ENCODE measurements at regions not wholly inside any gene's neighbourhood (a gene's known extent, or its start where the extent isn't known, plus 50 kb on each side); places are given as distances from the start of the nearest gene placed in this dataset.

DNA sequence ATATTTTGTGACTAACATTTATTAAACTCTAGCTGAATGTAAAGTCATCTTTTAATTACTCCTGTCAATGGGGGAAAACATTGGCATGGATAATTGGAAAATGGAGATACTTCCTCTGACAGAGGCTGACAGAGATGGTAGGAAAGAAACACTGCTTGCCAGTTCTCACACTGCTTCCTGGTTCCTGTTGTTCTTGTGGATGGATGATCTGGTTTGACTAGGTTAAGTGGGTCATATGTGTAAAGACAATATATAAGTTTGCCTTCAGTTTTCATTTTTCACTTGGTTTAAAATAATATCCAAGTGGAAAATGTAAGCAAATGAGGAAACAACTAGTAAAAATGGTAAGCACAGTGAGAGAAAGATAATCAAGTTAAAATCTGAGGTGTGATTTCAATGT, 188.8 kb upstream of the CWC22 start:
- intact Hi-C loops (cut with DNase I): no loop called here
- no peak for TF ChIP-seq POLR2A (IDR thresholded peaks at IDR 0.05)
- TF ChIP-seq, protein P1, sequence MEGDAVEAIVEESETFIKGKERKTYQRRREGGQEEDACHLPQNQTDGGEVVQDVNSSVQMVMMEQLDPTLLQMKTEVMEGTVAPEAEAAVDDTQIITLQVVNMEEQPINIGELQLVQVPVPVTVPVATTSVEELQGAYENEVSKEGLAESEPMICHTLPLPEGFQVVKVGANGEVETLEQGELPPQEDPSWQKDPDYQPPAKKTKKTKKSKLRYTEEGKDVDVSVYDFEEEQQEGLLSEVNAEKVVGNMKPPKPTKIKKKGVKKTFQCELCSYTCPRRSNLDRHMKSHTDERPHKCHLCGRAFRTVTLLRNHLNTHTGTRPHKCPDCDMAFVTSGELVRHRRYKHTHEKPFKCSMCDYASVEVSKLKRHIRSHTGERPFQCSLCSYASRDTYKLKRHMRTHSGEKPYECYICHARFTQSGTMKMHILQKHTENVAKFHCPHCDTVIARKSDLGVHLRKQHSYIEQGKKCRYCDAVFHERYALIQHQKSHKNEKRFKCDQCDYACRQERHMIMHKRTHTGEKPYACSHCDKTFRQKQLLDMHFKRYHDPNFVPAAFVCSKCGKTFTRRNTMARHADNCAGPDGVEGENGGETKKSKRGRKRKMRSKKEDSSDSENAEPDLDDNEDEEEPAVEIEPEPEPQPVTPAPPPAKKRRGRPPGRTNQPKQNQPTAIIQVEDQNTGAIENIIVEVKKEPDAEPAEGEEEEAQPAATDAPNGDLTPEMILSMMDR (IDR thresholded peaks at IDR 0.05): no peak
- TF ChIP-seq EP300 (IDR thresholded peaks at IDR 0.05): no peak
- no peak for TF ChIP-seq POLR2AphosphoS5 (IDR thresholded peaks at IDR 0.05)
- H3K4me3 ChIP-seq: no peak overlapping the region
- H3K9me3 ChIP-seq: no peaks in the 10 kb centered on the region
- DNase-seq: no peak
- no peaks in the 10 kb centered on the region for H3K36me3 ChIP-seq
- no peaks in the 10 kb centered on the region for H3K27me3 ChIP-seq
- no peak overlapping the region for H3K27ac ChIP-seq
- peaks cover 0 to 11% (median 5%) of the 10 kb centered on the region in 4 donors for H3K4me1 ChIP-seq

DNA sequence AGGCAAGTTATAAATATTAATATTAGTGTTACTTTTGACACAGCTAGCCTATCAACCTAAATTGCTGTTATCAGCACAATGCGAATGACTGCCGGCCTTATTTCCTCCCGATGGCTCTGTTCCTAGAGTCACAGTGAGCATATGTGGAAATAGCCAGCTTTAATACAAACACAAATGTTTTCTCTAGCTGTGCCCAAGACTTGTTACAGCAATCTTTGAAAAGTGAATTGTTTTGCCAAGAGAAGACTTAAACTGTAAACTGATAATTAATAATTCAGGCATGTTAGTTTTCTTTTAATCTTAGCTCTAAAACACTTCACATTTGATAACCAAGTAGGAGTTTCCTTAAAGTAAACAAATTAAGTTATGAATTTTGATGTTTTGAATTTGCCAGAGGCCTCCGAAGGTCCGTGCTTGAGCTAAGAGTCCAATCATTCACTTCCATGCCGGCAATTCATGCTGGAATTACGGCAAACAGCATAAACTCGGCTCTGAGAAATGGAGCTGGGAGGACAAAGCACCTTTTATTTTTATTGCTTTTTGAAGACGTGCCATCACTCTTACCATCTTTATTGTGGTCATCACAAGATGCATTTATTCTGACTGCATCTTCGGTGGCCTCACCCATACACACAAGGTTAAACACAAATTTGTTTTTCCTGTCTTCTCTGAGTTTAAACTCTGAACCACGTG, 184.5 kb upstream of the CWC22 start:
- WGBS, 2 donors: 18 to 57% methylated on average over 11 of the region's 11 CpGs
- Histone ChIP-seq H3K27me3 (no peaks in the 10 kb centered on the region), H3K9me3 (no peaks in the 10 kb centered on the region), H3K36me3 (no peaks in the 10 kb centered on the region), H3K4me3 (no peak overlapping the region), H3K27ac (no peak overlapping the region), H3K4me1 (peaks cover 0 to 12% (median 5%) of the 10 kb centered on the region in 4 donors)
- intact Hi-C loops (cut with DNase I): no loop called here
- TF ChIP-seq POLR2A (IDR thresholded peaks at IDR 0.05) (no peak), POLR2AphosphoS5 (IDR thresholded peaks at IDR 0.05) (no peak), EP300 (IDR thresholded peaks at IDR 0.05) (no peak)
- TF ChIP-seq, protein P1 (IDR thresholded peaks at IDR 0.05): no peak
- no peak for DNase-seq

DNA sequence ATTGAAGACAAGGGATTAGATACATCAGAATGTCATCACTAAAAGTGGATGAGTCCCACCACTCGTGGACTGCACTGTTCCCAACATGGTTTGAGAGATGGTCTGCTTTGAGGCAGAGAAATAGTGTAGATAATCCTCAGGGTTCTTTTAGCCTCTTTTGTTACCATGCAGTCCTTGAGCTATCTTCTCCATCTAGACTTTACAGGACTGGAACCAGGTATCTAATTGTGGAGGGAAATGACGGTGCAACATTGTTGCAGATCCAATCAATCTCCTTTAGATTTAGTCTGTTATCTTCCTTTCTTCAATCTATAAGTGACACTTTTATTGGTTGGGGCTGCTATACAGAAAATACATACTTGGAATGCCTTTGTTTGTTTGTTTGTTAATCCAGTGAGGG, 183.8 kb upstream of the CWC22 start:
- DNase-seq: no peak
- Histone ChIP-seq H3K4me3 (no peak overlapping the region), H3K27ac (no peak overlapping the region), H3K9me3 (no peaks in the 10 kb centered on the region), H3K27me3 (no peaks in the 10 kb centered on the region), H3K36me3 (no peaks in the 10 kb centered on the region), H3K4me1 (peaks cover 0 to 12% (median 5%) of the 10 kb centered on the region in 4 donors)
- intact Hi-C loops (cut with DNase I): no loop called here
- WGBS, 2 donors: 88% methylated on average over 2 of the region's 2 CpGs
- TF ChIP-seq, protein P1 (IDR thresholded peaks at IDR 0.05): no peak
- TF ChIP-seq POLR2A (IDR thresholded peaks at IDR 0.05) (no peak), POLR2AphosphoS5 (IDR thresholded peaks at IDR 0.05) (no peak), EP300 (IDR thresholded peaks at IDR 0.05) (no peak)

DNA sequence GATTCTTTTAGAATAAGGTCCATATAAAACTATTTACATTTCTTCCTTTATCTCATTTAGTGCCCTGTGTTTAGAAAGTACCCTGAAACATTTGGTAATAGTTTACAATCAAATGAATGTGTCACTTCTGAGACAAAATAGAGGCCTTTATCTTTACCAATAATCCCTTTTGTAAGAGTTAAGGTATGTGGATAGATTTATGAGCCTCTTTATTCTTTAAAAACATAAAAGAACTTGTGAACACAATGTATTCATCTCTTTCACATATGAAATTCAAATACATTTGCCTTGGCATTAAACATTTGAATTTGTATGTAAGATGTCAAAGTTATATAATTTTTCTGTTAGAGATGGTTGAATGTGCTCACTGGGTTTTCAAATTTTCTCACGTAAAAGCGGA, 180.5 kb upstream of the CWC22 start:
- 42 to 69% methylated on average over 2 of the region's 2 CpGs for WGBS, 2 donors
- no peaks in the 10 kb centered on the region for H3K27me3 ChIP-seq
- TF ChIP-seq POLR2A (IDR thresholded peaks at IDR 0.05): no peak
- TF ChIP-seq, protein P1 (IDR thresholded peaks at IDR 0.05): no peak
- TF ChIP-seq POLR2AphosphoS5 (IDR thresholded peaks at IDR 0.05): no peak
- no peak for TF ChIP-seq EP300 (IDR thresholded peaks at IDR 0.05)

DNA sequence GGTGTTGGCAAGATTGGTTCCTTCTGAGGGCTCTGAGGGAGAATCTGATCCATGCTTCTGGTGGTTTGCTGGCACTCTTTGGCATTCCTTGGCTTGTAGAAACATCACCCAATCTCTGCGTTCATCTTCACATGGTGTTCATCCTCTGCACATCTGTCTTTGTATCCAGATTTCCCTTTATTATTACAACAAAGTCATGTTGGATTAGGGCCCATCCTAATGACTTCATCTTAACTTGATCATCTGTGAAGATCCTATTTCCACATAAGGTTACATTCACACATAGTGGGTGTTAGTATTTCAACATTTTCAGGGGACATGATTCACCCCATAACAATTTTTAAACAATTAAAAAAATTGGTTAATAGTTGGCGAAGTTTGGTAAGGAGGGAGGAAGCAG, 177.4 kb upstream of the CWC22 start:
- intact Hi-C loops (cut with DNase I): no loop called here
- DNase-seq: no peak
- Histone ChIP-seq H3K27ac (no peak overlapping the region), H3K9me3 (no peaks in the 10 kb centered on the region), H3K4me3 (no peak overlapping the region), H3K27me3 (no peaks in the 10 kb centered on the region), H3K36me3 (no peaks in the 10 kb centered on the region), H3K4me1 (no peaks in the 10 kb centered on the region)
- 84% methylated on average over 2 of the region's 2 CpGs for WGBS, 2 donors
- no peak for TF ChIP-seq POLR2A (IDR thresholded peaks at IDR 0.05)
- no peak for TF ChIP-seq POLR2AphosphoS5 (IDR thresholded peaks at IDR 0.05)
- TF ChIP-seq, protein P1 (IDR thresholded peaks at IDR 0.05): no peak
- no peak for TF ChIP-seq EP300 (IDR thresholded peaks at IDR 0.05)

More for the DNA sequence above, 180.5 kb upstream of the CWC22 start:
- Histone ChIP-seq H3K36me3 (no peaks in the 10 kb centered on the region), H3K4me1 (peaks cover 0 to 12% (median 5%) of the 10 kb centered on the region in 4 donors), H3K27ac (no peak overlapping the region), H3K4me3 (no peak overlapping the region), H3K9me3 (no peaks in the 10 kb centered on the region)
- intact Hi-C loops (cut with DNase I): no loop called here
- DNase-seq: no peak

Measured in sigmoid colon (tissue), 6 donors.